ENCODE measurements at regions not wholly inside any gene's neighbourhood (a gene's known extent, or its start where the extent isn't known, plus 50 kb on each side); places are given as distances from the start of the nearest gene placed in this dataset.

GRCh38 chr6:22913612-22914011 lies 344.2 kb downstream of the HDGFL1 start:
- no peak for TF ChIP-seq CTCF (conservative IDR thresholded peaks at IDR 0.05)
- TF ChIP-seq EZH2 (IDR thresholded peaks at IDR 0.05; ENCODE audit: low read depth): no peak
